ENCODE measurements at regions not wholly inside any gene's neighbourhood (a gene's known extent, or its start where the extent isn't known, plus 50 kb on each side); places are given as distances from the start of the nearest gene placed in this dataset.

GRCh38 chr2:41865263-41865662, 182.6 kb upstream of the PKDCC start:
- TF ChIP-seq, protein P1, sequence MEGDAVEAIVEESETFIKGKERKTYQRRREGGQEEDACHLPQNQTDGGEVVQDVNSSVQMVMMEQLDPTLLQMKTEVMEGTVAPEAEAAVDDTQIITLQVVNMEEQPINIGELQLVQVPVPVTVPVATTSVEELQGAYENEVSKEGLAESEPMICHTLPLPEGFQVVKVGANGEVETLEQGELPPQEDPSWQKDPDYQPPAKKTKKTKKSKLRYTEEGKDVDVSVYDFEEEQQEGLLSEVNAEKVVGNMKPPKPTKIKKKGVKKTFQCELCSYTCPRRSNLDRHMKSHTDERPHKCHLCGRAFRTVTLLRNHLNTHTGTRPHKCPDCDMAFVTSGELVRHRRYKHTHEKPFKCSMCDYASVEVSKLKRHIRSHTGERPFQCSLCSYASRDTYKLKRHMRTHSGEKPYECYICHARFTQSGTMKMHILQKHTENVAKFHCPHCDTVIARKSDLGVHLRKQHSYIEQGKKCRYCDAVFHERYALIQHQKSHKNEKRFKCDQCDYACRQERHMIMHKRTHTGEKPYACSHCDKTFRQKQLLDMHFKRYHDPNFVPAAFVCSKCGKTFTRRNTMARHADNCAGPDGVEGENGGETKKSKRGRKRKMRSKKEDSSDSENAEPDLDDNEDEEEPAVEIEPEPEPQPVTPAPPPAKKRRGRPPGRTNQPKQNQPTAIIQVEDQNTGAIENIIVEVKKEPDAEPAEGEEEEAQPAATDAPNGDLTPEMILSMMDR (conservative IDR thresholded peaks at IDR 0.05) = no peak
- TF ChIP-seq ZFX (IDR thresholded peaks at IDR 0.05) = no peak
